ENCODE measurements at regions not wholly inside any gene's neighbourhood (a gene's known extent, or its start where the extent isn't known, plus 50 kb on each side); places are given as distances from the start of the nearest gene placed in this dataset.
"Not testable (repeated sequence)": the region's sequence is repeated elsewhere in the genome, so short reads cannot be mapped to it uniquely, and the experiment has no call there.

GRCh38 chr7:56697058-56697457, 435.2 kb downstream of the ZNF479 start:
- H3K9me3 ChIP-seq (ENCODE audit: low read length); H3K79me2 ChIP-seq (ENCODE audit: insufficient read depth, low read depth, low read length); BruUV-seq (replicated peaks); H3K4me1 ChIP-seq (ENCODE audit: insufficient read depth, low read length, poor library complexity, severe bottlenecking); H3K27ac ChIP-seq (ENCODE audit: low read depth, low read length, poor library complexity, severe bottlenecking); H3K4me2 ChIP-seq (ENCODE audit: low read length); H2AFZ ChIP-seq (ENCODE audit: low read length); POLR2A ChIA-PET; H3K36me3 ChIP-seq (ENCODE audit: insufficient read depth, low read length); H4K20me1 ChIP-seq (ENCODE audit: insufficient read depth, low read length); H3K9me2 ChIP-seq (ENCODE audit: insufficient read depth, low read length); CTCF ChIA-PET (ENCODE audit: unreplicated experiment); DNase-seq (ENCODE audit: low spot score); H3K4me3 ChIP-seq (ENCODE audit: low read depth, low read length, poor library complexity, severe bottlenecking); intact Hi-C loops (cut with micrococcal nuclease; ENCODE audit: unreplicated experiment): not testable (repeated sequence)

DNA sequence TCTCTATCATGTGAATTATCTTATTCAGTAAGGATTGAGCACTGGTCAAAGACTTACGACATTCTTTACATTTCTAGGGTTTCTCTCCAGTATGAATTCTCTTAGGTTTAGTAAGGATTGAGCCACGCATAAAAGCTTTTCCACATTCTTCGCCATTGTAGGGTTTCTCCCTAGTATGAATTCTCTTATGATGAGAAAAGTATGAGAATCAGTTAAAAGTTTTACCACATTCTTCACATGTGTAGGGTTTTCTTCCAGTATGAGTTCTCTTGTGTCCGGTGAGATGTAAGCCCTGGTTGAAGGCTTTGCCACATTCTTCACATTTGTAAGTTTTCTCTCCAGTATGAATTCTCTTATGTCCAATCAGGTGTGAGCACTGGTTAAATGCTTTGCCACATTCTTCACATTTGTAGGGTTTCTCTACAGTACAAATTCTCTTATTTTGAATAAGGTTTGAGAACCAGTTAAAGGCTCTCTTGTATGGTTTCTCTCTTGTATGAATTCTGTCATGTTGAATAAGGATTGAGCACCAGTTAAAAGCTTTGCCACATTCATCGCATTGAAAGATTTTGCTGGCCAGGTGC, 445.9 kb downstream of the ZNF479 start:
- H3K4me3 ChIP-seq (ENCODE audit: low read depth, low read length, poor library complexity, severe bottlenecking), result no peak overlapping the region
- no TSS peak for BruUV-seq (replicated peaks)
- intact Hi-C loops (cut with micrococcal nuclease; ENCODE audit: unreplicated experiment), result no loop called here
- H4K20me1 ChIP-seq (ENCODE audit: insufficient read depth, low read length), result no peaks in the 10 kb centered on the region
- H3K4me1 ChIP-seq (ENCODE audit: insufficient read depth, low read length, poor library complexity, severe bottlenecking), result no peaks in the 10 kb centered on the region
- H3K9me2 ChIP-seq (ENCODE audit: insufficient read depth, low read length), result no peaks in the 10 kb centered on the region
- no peak overlapping the region for H3K27ac ChIP-seq (ENCODE audit: low read depth, low read length, poor library complexity, severe bottlenecking)
- no peak overlapping the region for H2AFZ ChIP-seq (ENCODE audit: low read length)
- H3K9me3 ChIP-seq (ENCODE audit: low read length), result peaks cover 22% of the 10 kb centered on the region; the same call in 1 of the 2 replicates
- no peaks in the 10 kb centered on the region for H3K79me2 ChIP-seq (ENCODE audit: insufficient read depth, low read depth, low read length)
- H3K36me3 ChIP-seq (ENCODE audit: insufficient read depth, low read length), result no peaks in the 10 kb centered on the region
- no peak for TF ChIP-seq CTCF (conservative IDR thresholded peaks at IDR 0.05; ENCODE audit: low read length)
- TF ChIP-seq EZH2phosphoT487 (IDR thresholded peaks at IDR 0.05; ENCODE audit: borderline replicate concordance, low read depth, low read length), result no peak
- ChIA-PET POLR2A (interaction anchor here (0.6 kb wide), 1 partner anchor 464 kb away, joined by 4 read pairs; no protein-coding TSS in a partner anchor), CTCF (ENCODE audit: unreplicated experiment) (no interaction called here)
- H3K4me2 ChIP-seq (ENCODE audit: low read length), result no peak overlapping the region
- DNase-seq (ENCODE audit: low spot score), result no peak

- BruUV-seq (replicated peaks), result no TSS peak
- DNase-seq (ENCODE audit: low spot score), result no peak
- no peak overlapping the region for H3K4me3 ChIP-seq (ENCODE audit: low read depth, low read length, poor library complexity, severe bottlenecking)
- intact Hi-C loops (cut with micrococcal nuclease; ENCODE audit: unreplicated experiment), result no loop called here
- POLR2A ChIA-PET, result no interaction called here
- TF ChIP-seq CTCF (conservative IDR thresholded peaks at IDR 0.05; ENCODE audit: low read length) (no peak), EZH2phosphoT487 (IDR thresholded peaks at IDR 0.05; ENCODE audit: borderline replicate concordance, low read depth, low read length) (no peak)
- CTCF ChIA-PET (ENCODE audit: unreplicated experiment), result no interaction called here
- no peak overlapping the region for H3K27ac ChIP-seq (ENCODE audit: low read depth, low read length, poor library complexity, severe bottlenecking)
- no peaks in the 10 kb centered on the region for H3K4me1 ChIP-seq (ENCODE audit: insufficient read depth, low read length, poor library complexity, severe bottlenecking)
- H3K9me3 ChIP-seq (ENCODE audit: low read length), result peaks cover 22% of the 10 kb centered on the region
- no peak overlapping the region for H2AFZ ChIP-seq (ENCODE audit: low read length)
- H3K79me2 ChIP-seq (ENCODE audit: insufficient read depth, low read depth, low read length), result no peaks in the 10 kb centered on the region
- no peaks in the 10 kb centered on the region for H4K20me1 ChIP-seq (ENCODE audit: insufficient read depth, low read length)
- no peaks in the 10 kb centered on the region for H3K36me3 ChIP-seq (ENCODE audit: insufficient read depth, low read length)
- no peak overlapping the region for H3K4me2 ChIP-seq (ENCODE audit: low read length)
- no peaks in the 10 kb centered on the region for H3K9me2 ChIP-seq (ENCODE audit: insufficient read depth, low read length)
These were observed 493.0 kb downstream of the ZNF479 start for GRCh38 chr7:56639173-56639746.

All from OCI-LY7 (cell line).